K562 (cell line): ENCODE measurements at regions not wholly inside any gene's neighbourhood (a gene's known extent, or its start where the extent isn't known, plus 50 kb on each side); places are given as distances from the start of the nearest gene placed in this dataset.

Experiments used
- ATAC-seq: fragments of 200-7000 bp; cut with Tn5 transposase; 3 replicates; pipeline ENCODE4 v1.9.1; 2020; ENCODE audit warnings: moderate library complexity
- BruUV-seq: library from RNA; stranded (reverse); fragments of 400-500 nt; replicated peaks from 2 replicates; lab custom pipeline; 2021; lab: Mats Ljungman, UMichigan
- CTCF ChIA-PET: fragments of 300-600 bp; formaldehyde crosslinking; extraction: SDS; loops from one replicate; lab custom pipeline; 2021; ENCODE audit warnings: low intra/inter-chr PET ratio; lab: Yijun Ruan, JAX
- POLR2A ChIA-PET: fragments of 300-600, 350-650 bp; sonication (Branson Sonifier 250); formaldehyde crosslinking; extraction: SDS; loops from one replicate; lab custom pipeline; 2021; ENCODE audit warnings: antibody characterized with exemption, inconsistent platforms; lab: Yijun Ruan, JAX
- DNase-seq, 4 experiments: peaks; one replicate each; pipeline versions ENCODE4 v3.0.0 to v3.0.0-alpha.2; 2011 to 2018; ENCODE audit warnings: low spot score in 3 of 4, mixed read lengths in 3 of 4; ENCODE audit errors: extremely low read depth in 1 of 4
- FAIRE-seq: peaks from 2 replicates; lab custom pipeline; 2011; peaks lifted over from hg19 to GRCh38; lab: Jason Lieb, UNC
- H2AFZ ChIP-seq: 2 replicates; pipeline ENCODE4 v1.6.0; 2011; ENCODE audit warnings: low read depth, low read length, control low read depth, inconsistent platforms
- H3K27ac ChIP-seq: fragments of 200-600 bp; 3 replicates; pipeline ENCODE4 v1.8.0; 2011; ENCODE audit warnings: low read depth, mild to moderate bottlenecking, control low read depth, inconsistent platforms, low read length, moderate library complexity, mixed read lengths; ENCODE audit errors: extremely low read depth
- H3K27me3 ChIP-seq, 2 experiments: fragments of 300-600 bp in 1 of 2; 2 replicates in 1 of 2; 3 replicates in 1 of 2; pipeline versions ENCODE4 v1.6.0 to v1.8.0; 2011; ENCODE audit warnings: inconsistent platforms in 2 of 2, low read length in 2 of 2, mild to moderate bottlenecking in 1 of 2, mixed read lengths in 1 of 2, moderate library complexity in 1 of 2; ENCODE audit not compliant: control insufficient read depth in 2 of 2, insufficient read depth in 2 of 2
- H3K36me3 ChIP-seq: fragments of 300-600 bp; 3 replicates; pipeline ENCODE4 v1.8.0; 2011; ENCODE audit warnings: mild to moderate bottlenecking, low read length, inconsistent platforms; ENCODE audit not compliant: control insufficient read depth, insufficient read depth
- H3K4me1 ChIP-seq, 2 experiments: fragments of 200-600 bp in 1 of 2; replicated peaks in 1 of 2; 2 replicates in 1 of 2; 3 replicates in 1 of 2; pipeline versions ENCODE4 v1.5.1 to v1.8.0; 2011; ENCODE audit warnings: inconsistent platforms in 2 of 2, low read length in 2 of 2, mild to moderate bottlenecking in 1 of 2, mixed read lengths in 1 of 2, moderate library complexity in 1 of 2; ENCODE audit not compliant: control insufficient read depth in 2 of 2, insufficient read depth in 2 of 2
- H3K4me2 ChIP-seq: 2 replicates; pipeline ENCODE4 v1.6.1; 2011; ENCODE audit warnings: low read length, control low read depth, inconsistent platforms, mixed read lengths; ENCODE audit not compliant: insufficient read depth
- H3K4me3 ChIP-seq: fragments of 200-600 bp; sonication (generic), shearing (Covaris generic); 2 replicates; pipeline ENCODE4 v1.5.1; 2016; ENCODE audit warnings: control low read depth, inconsistent platforms
- H3K79me2 ChIP-seq: fragments of 200-600 bp; 3 replicates; pipeline ENCODE4 v1.8.0; 2011; ENCODE audit warnings: low read length, inconsistent platforms; ENCODE audit not compliant: control insufficient read depth, insufficient read depth
- H3K9ac ChIP-seq, 2 experiments: 2 replicates each; pipeline versions ENCODE4 v1.6.0 to v1.6.1; 2011; ENCODE audit warnings: low read depth in 2 of 2, low read length in 2 of 2, control low read depth in 1 of 2, inconsistent platforms in 1 of 2, mild to moderate bottlenecking in 1 of 2, mixed read lengths in 1 of 2; ENCODE audit not compliant: insufficient read depth in 1 of 2
- H3K9me1 ChIP-seq: one replicate; pipeline ENCODE4 v1.6.0; 2011; ENCODE audit warnings: inconsistent platforms, mild to moderate bottlenecking, low read length, moderate library complexity; ENCODE audit not compliant: control insufficient read depth, insufficient read depth
- H3K9me3 ChIP-seq: replicated peaks from 2 replicates; pipeline ENCODE4 v1.5.1; 2011; ENCODE audit warnings: low read depth, low read length, inconsistent platforms; ENCODE audit not compliant: control insufficient read depth, insufficient read depth
- H4K20me1 ChIP-seq: replicated peaks from 2 replicates; pipeline ENCODE4 v1.6.1; 2011; ENCODE audit warnings: low read length, inconsistent platforms, mixed read lengths; ENCODE audit not compliant: control insufficient read depth, insufficient read depth
- CBFA2T2 ChIP-seq: fragments of 450-650 bp; conservative IDR thresholded peaks from 2 replicates; pipeline ENCODE4 v1.6.1; 2017; ENCODE audit warnings: mild to moderate bottlenecking
- CLOCK ChIP-seq: fragments of 250-450 bp; sonication (Bioruptor Pico); IDR thresholded peaks from 2 replicates; pipeline ENCODE4 v1.4.0; 2020; ENCODE audit warnings: mild to moderate bottlenecking, moderate library complexity, borderline replicate concordance
- CREB1 ChIP-seq, 2 experiments: sonication (generic) in 1 of 2; formaldehyde crosslinking in 1 of 2; IDR thresholded peaks; 2 replicates each; pipeline versions ENCODE4 v1.6.1 to v1.8.0; 2012 to 2022; ENCODE audit warnings: inconsistent platforms in 1 of 2, mild to moderate bottlenecking in 1 of 2, missing genetic modification reagents in 1 of 2, moderate library complexity in 1 of 2
- GABPB2 ChIP-seq: fragments of 250-450 bp; sonication (Bioruptor Pico); conservative IDR thresholded peaks from 2 replicates; pipeline ENCODE4 v1.5.1; 2021; ENCODE audit warnings: mild to moderate bottlenecking
- ILF3 ChIP-seq: fragments of 450-650 bp; IDR thresholded peaks from 2 replicates; pipeline ENCODE4 v1.6.1; 2018; ENCODE audit warnings: antibody characterized with exemption, mild to moderate bottlenecking, moderate library complexity, borderline replicate concordance
- KAT2B ChIP-seq: IDR thresholded peaks from one replicate; pipeline ENCODE4 v1.6.1; 2012; ENCODE audit warnings: low read depth, mild to moderate bottlenecking, control low read depth, inconsistent platforms, low read length, moderate library complexity
- KDM5B ChIP-seq: fragments of 200-600 bp; sonication (generic); IDR thresholded peaks from 2 replicates; pipeline ENCODE4 v1.6.1; 2012; ENCODE audit warnings: low read depth, mild to moderate bottlenecking, moderate library complexity, low read length, control low read depth, inconsistent platforms; ENCODE audit not compliant: insufficient replicate concordance
- POLR3A ChIP-seq: IDR thresholded peaks from 2 replicates; pipeline ENCODE4 v1.6.1; 2011; ENCODE audit warnings: borderline replicate concordance, mild to moderate bottlenecking, moderate library complexity; ENCODE audit not compliant: insufficient read length, insufficient read depth; ENCODE audit errors: extremely low read depth
- PTRF ChIP-seq: fragments of 450-650 bp; IDR thresholded peaks from 2 replicates; pipeline ENCODE4 v1.6.1; 2016; ENCODE audit warnings: mild to moderate bottlenecking, missing genetic modification characterization, missing compliant biosample characterization
- THAP7 ChIP-seq: fragments of 250-450 bp; sonication (Bioruptor Pico); IDR thresholded peaks from 2 replicates; pipeline ENCODE4 v1.5.0; 2021
- ZBTB11 ChIP-seq, 3 experiments: fragments of 200-800 bp in 1 of 3; fragments of 250-450 bp in 1 of 3; fragments of 450-650 bp in 1 of 3; sonication (Bioruptor Pico) in 1 of 3; sonication (Bioruptor generic) in 1 of 3; formaldehyde crosslinking in 1 of 3; IDR thresholded peaks; 2 replicates each; pipeline versions ENCODE4 v1.6.1 to v1.8.0; 2016 to 2022; ENCODE audit warnings: mild to moderate bottlenecking in 2 of 3, missing genetic modification characterization in 2 of 3, missing compliant biosample characterization in 1 of 3, moderate library complexity in 1 of 3
- ZNF24 ChIP-seq: fragments of 450-650 bp; IDR thresholded peaks from 2 replicates; pipeline ENCODE4 v1.6.1; 2016
- ZNF76 ChIP-seq: fragments of 250-450 bp; sonication (Bioruptor Pico); IDR thresholded peaks from 2 replicates; pipeline ENCODE4 v1.4.0; 2020; ENCODE audit warnings: mild to moderate bottlenecking, moderate library complexity, borderline replicate concordance
- WGBS: fragments of 100-300 bp; shearing (Covaris generic); methylation state at CpG from one replicate; pipeline ENCODE4 v1.1.6; 2016; ENCODE audit warnings: low coverage, mixed read lengths; ENCODE audit not compliant: insufficient coverage; ENCODE audit errors: missing lambda C conversion rate; 5-methylcytosine and 5-hydroxymethylcytosine counted together
- in situ Hi-C: fragments of 300-500 bp; cut with MboI; formaldehyde crosslinking; loops from 4 replicates; pipeline ENCODE4 v1.15.0; 2018; ENCODE audit warnings: inconsistent platforms, mixed read lengths
- intact Hi-C: fragments of 100-400 bp; cut with micrococcal nuclease; formaldehyde crosslinking; loops from 2 replicates; pipeline ENCODE4 v1.14.2; 2022

GRCh38 chr11:112542479-112542878 lies 281.8 kb upstream of the PLET1 start (continued):
- TF ChIP-seq ILF3 (no peak), ZNF76 (CRISPR knock-in tag) (no peak), CREB1 (IDR thresholded peaks at IDR 0.05) (no peak), CREB1 (CRISPR knock-in tag; IDR thresholded peaks at IDR 0.05) (no peak)

GRCh38 chr11:112543390-112543789 lies 282.7 kb upstream of the PLET1 start:
- no peaks in the 10 kb centered on the region for H3K79me2 ChIP-seq
- in situ Hi-C loops (no loop called here), intact Hi-C loops (no loop called here)
- H3K4me1 ChIP-seq = no peaks in the 10 kb centered on the region
- no peaks in the 10 kb centered on the region for H3K9me3 ChIP-seq
- POLR2A ChIA-PET = no interaction called here
- no TSS peak for BruUV-seq
- CTCF ChIA-PET = interaction anchor here (0.6 kb wide), 1 partner anchor 43 kb away, joined by 4 read pairs; no protein-coding TSS in a partner anchor
- WGBS = 0% methylated on average over 3 of the region's 3 CpGs
- ATAC-seq (no peak), FAIRE-seq (no peak), DNase-seq (no peak)
- H3K9me1 ChIP-seq = no peaks in the 10 kb centered on the region
- H3K36me3 ChIP-seq = no peaks in the 10 kb centered on the region
- no peak overlapping the region for H3K27ac ChIP-seq
- H3K4me2 ChIP-seq = no peak overlapping the region
- no peak overlapping the region for H2AFZ ChIP-seq
- H3K9ac ChIP-seq = no peak overlapping the region
- H3K4me3 ChIP-seq = no peak overlapping the region
- H4K20me1 ChIP-seq = no peaks in the 10 kb centered on the region
- H3K27me3 ChIP-seq = peaks cover 0 to 2% of the 10 kb centered on the region in 2 experiments; a peak in 2 of 5 replicates
- TF ChIP-seq POLR3A = no peak
- TF ChIP-seq PTRF (tag) = no peak
- TF ChIP-seq ZNF24 = no peak
- no peak for TF ChIP-seq THAP7
- no peak for TF ChIP-seq ZBTB11 (CRISPR knock-in tag; IDR thresholded peaks at IDR 0.05)
- TF ChIP-seq CLOCK = no peak
- no peak for TF ChIP-seq KAT2B
- TF ChIP-seq KDM5B = no peak
- TF ChIP-seq CBFA2T2 = no peak
- no peak for TF ChIP-seq GABPB2 (CRISPR knock-in tag)
